ACC112 (cell line): ENCODE measurements at regions not wholly inside any gene's neighbourhood (a gene's known extent, or its start where the extent isn't known, plus 50 kb on each side); places are given as distances from the start of the nearest gene placed in this dataset.
A peak's percentile ranks its signal among the peaks of the same experiment; 100 is the strongest.

Source experiments
- H2AFZ ChIP-seq: fragments of 200-600 bp; sonication (generic); one replicate; pipeline ENCODE4 v1.6.0; 2017; ENCODE audit warnings: antibody characterized with exemption, low read length; ENCODE audit not compliant: unreplicated experiment
- H3K27ac ChIP-seq: fragments of 200-600 bp; sonication (generic); 2 replicates; pipeline ENCODE4 v1.5.1; 2014; ENCODE audit warnings: low read depth, mild to moderate bottlenecking, antibody characterized with exemption, low read length, moderate library complexity
- H3K27me3 ChIP-seq: fragments of 200-600 bp; sonication (generic); 2 replicates; pipeline ENCODE4 v1.6.1; 2014; ENCODE audit warnings: mild to moderate bottlenecking, antibody characterized with exemption, low read length, moderate library complexity, mixed read lengths; ENCODE audit not compliant: insufficient read depth
- H3K36me3 ChIP-seq: fragments of 200-600 bp; sonication (generic); 2 replicates; pipeline ENCODE4 v1.6.1; 2016; ENCODE audit warnings: mild to moderate bottlenecking, antibody characterized with exemption, low read length, moderate library complexity, mixed read lengths; ENCODE audit not compliant: insufficient read depth
- H3K4me1 ChIP-seq: fragments of 200-600 bp; sonication (generic); one replicate; pipeline ENCODE4 v1.6.1; 2016; ENCODE audit warnings: low read length, mixed read lengths; ENCODE audit not compliant: insufficient read depth, unreplicated experiment, control insufficient read depth
- H3K4me3 ChIP-seq: fragments of 200-600 bp; sonication (generic); 2 replicates; pipeline ENCODE4 v1.5.1; 2014; ENCODE audit warnings: mild to moderate bottlenecking, low read depth, low read length
- H3K79me2 ChIP-seq: fragments of 200-600 bp; sonication (generic); one replicate; pipeline ENCODE4 v1.6.0; 2016; ENCODE audit warnings: low read length; ENCODE audit not compliant: control insufficient read depth, unreplicated experiment, insufficient read depth

GRCh38 chr6:21648475-21649050, 55.0 kb downstream of the SOX4 start:
- Histone ChIP-seq H3K4me3 (no peak overlapping the region), H3K27ac (no peak overlapping the region), H2AFZ (no peak overlapping the region)

GRCh38 chr6:21653323-21653722, 59.8 kb downstream of the SOX4 start:
- Histone ChIP-seq H3K27me3 (no peaks in the 10 kb centered on the region), H3K27ac (no peak overlapping the region), H3K4me3 (no peak overlapping the region), H3K36me3 (no peaks in the 10 kb centered on the region), H2AFZ (no peak overlapping the region), H3K79me2 (no peaks in the 10 kb centered on the region), H3K4me1 (no peaks in the 10 kb centered on the region)

More at GRCh38 chr6:21648475-21649050, 55.0 kb downstream of the SOX4 start:
- no peaks in the 10 kb centered on the region for H3K36me3 ChIP-seq
- no peaks in the 10 kb centered on the region for H3K4me1 ChIP-seq
- H3K27me3 ChIP-seq: no peaks in the 10 kb centered on the region
- H3K79me2 ChIP-seq: no peaks in the 10 kb centered on the region

GRCh38 chr6:21653905-21654304, 60.4 kb downstream of the SOX4 start:
- no peak overlapping the region for H2AFZ ChIP-seq
- H3K4me3 ChIP-seq: no peak overlapping the region

DNA sequence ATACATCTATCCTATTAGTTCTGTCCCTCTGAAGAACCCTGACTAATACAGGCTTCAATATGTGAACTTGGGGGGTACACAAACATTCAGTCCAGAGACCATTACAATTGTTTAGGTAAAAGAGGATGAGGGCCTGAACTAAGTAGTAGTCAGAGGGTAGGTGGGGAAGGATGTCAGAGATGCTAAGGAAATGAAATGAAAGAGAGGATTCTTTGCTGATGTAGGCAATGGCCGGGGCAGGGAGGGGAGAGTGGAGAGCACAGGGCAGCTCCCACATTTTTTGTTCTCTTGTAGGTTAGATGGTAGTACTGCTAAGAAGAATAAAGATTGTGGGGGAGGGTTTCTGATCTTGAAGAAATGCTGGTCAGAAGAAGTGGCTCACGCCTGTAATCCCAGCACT, 60.8 kb downstream of the SOX4 start:
- no peaks in the 10 kb centered on the region for H3K27me3 ChIP-seq
- H3K36me3 ChIP-seq: no peaks in the 10 kb centered on the region
- H3K79me2 ChIP-seq: no peaks in the 10 kb centered on the region
- no peak overlapping the region for H3K4me3 ChIP-seq
- no peaks in the 10 kb centered on the region for H3K4me1 ChIP-seq
- no peak overlapping the region for H2AFZ ChIP-seq
- no peak overlapping the region for H3K27ac ChIP-seq

More at GRCh38 chr6:21653905-21654304, 60.4 kb downstream of the SOX4 start:
- no peaks in the 10 kb centered on the region for H3K4me1 ChIP-seq
- no peaks in the 10 kb centered on the region for H3K27me3 ChIP-seq
- H3K27ac ChIP-seq: no peak overlapping the region
- H3K36me3 ChIP-seq: no peaks in the 10 kb centered on the region
- no peaks in the 10 kb centered on the region for H3K79me2 ChIP-seq

GRCh38 chr6:21663966-21664313, 70.4 kb downstream of the SOX4 start:
- Histone ChIP-seq H3K36me3 (no peaks in the 10 kb centered on the region), H3K4me1 (no peaks in the 10 kb centered on the region), H3K79me2 (no peaks in the 10 kb centered on the region), H2AFZ (peak overlapping the region; percentile 42), H3K27me3 (peaks cover 54% of the 10 kb centered on the region), H3K4me3 (peak overlapping the region; percentile 78), H3K27ac (no peak overlapping the region)

GRCh38 chr6:21664314-21665109, 71.0 kb downstream of the SOX4 start:
- H3K27ac ChIP-seq: no peak overlapping the region
- H3K4me1 ChIP-seq: no peaks in the 10 kb centered on the region
- H2AFZ ChIP-seq: peak overlapping the region; percentile 42
- peak overlapping the region; percentile 78 for H3K4me3 ChIP-seq
- H3K27me3 ChIP-seq: peaks cover 54% of the 10 kb centered on the region
- no peaks in the 10 kb centered on the region for H3K36me3 ChIP-seq
- H3K79me2 ChIP-seq: no peaks in the 10 kb centered on the region

DNA sequence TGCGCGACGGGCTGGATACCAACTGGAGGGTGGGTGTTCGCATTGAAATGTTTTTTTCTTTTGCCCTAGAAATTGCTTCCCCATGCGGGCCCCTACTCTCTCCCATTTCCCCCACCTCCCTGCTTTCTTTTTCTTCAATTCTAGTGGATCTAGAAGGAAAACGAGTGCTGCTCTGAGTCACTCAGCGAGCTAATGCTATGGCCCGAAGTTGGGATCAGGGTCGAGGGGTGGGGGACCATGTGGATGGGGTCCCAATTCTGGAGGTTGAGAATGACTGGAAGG, 71.5 kb downstream of the SOX4 start:
- Histone ChIP-seq H3K4me3 (peak overlapping the region; percentile 78), H3K36me3 (no peaks in the 10 kb centered on the region), H3K27me3 (peaks cover 54% of the 10 kb centered on the region), H2AFZ (peak overlapping the region; percentile 42), H3K4me1 (no peaks in the 10 kb centered on the region), H3K79me2 (no peaks in the 10 kb centered on the region), H3K27ac (no peak overlapping the region)

DNA sequence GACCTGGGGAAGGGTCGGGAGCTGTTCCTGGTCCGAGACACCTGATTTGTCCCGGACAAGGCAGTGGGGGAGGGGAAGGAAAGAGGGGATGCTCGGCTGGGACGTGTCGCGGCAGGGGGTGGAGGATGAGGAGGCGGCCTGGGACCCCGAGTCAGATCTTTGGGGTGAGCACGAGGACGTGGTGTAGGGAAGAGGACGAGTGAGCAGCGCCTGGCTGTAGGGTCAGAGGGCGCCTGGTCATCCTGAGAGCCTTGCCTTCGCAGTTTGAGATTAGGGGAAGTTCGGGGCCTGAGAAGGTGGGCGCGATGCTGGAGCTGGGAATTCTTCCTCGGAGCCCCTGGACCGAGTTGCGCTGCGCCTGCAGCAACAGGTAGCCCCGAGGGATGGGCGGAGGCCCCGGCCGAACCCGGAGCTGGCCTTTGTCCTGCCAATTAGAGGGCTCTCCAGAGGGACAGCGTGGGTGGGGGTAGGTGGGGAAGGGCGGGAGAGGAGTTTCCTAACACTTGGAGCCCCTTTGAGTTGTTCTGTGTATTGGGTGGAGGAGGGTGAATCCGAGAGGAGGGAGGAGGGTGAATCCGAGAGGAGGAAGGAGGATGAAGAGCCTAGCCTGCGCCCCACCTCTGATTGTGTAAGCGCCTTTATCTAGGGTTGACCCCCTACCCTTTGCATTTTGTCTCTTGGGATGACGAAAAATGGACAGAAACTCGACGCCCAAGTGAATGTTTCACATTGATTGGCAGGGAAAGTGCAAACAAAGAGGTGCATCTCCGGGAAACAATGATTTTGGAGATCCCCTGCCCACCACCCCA, 72.0 kb downstream of the SOX4 start:
- Histone ChIP-seq H3K4me3 (peak overlapping the region; percentile 78), H3K27ac (no peak overlapping the region)

GRCh38 chr6:21666201-21666691, 72.7 kb downstream of the SOX4 start:
- peak overlapping the region; percentile 78 for H3K4me3 ChIP-seq
- peaks cover 52% of the 10 kb centered on the region for H3K27me3 ChIP-seq
- H3K36me3 ChIP-seq: no peaks in the 10 kb centered on the region
- no peaks in the 10 kb centered on the region for H3K79me2 ChIP-seq
- H2AFZ ChIP-seq: peak overlapping the region; percentile 67
- no peaks in the 10 kb centered on the region for H3K4me1 ChIP-seq
- no peak overlapping the region for H3K27ac ChIP-seq

More for the DNA sequence above, 72.0 kb downstream of the SOX4 start:
- peaks cover 54% of the 10 kb centered on the region for H3K27me3 ChIP-seq
- H2AFZ ChIP-seq: no peak overlapping the region
- no peaks in the 10 kb centered on the region for H3K79me2 ChIP-seq
- H3K36me3 ChIP-seq: no peaks in the 10 kb centered on the region
- no peaks in the 10 kb centered on the region for H3K4me1 ChIP-seq

GRCh38 chr6:21666853-21667681, 73.5 kb downstream of the SOX4 start:
- Histone ChIP-seq H3K4me3 (peak overlapping the region; percentile 78; the same call in 1 of the 2 replicates), H2AFZ (no peak overlapping the region), H3K79me2 (no peaks in the 10 kb centered on the region), H3K27me3 (peaks cover 50% of the 10 kb centered on the region), H3K4me1 (no peaks in the 10 kb centered on the region), H3K27ac (no peak overlapping the region), H3K36me3 (no peaks in the 10 kb centered on the region)
